Gastrocnemius medialis (tissue), 4 donors: ENCODE measurements at regions not wholly inside any gene's neighbourhood (a gene's known extent, or its start where the extent isn't known, plus 50 kb on each side); places are given as distances from the start of the nearest gene placed in this dataset.

Source experiments
- ATAC-seq, 2 donors: fragments of 150-250 bp; one replicate each; pipeline ENCODE4 v1.9.1; 2016
- DNase-seq, 2 donors: peaks; one replicate each; pipeline ENCODE4 v3.0.0-alpha.2; 2019
- H3K27ac ChIP-seq, 4 donors: fragments of 200-600 bp; sonication (generic); 1 replicate in 1 of 4; 2 replicates in 3 of 4; pipeline ENCODE4 v1.5.1; 2016 to 2018; ENCODE audit warnings: mild to moderate bottlenecking in 2 of 4, moderate library complexity in 1 of 4
- H3K27me3 ChIP-seq, 3 donors: fragments of 200-600 bp; sonication (generic) in 2 of 3; 1 replicate in 1 of 3; 2 replicates in 2 of 3; pipeline versions ENCODE4 v1.5.1 to v1.6.0; 2016 to 2019; ENCODE audit warnings: mild to moderate bottlenecking in 1 of 3, moderate library complexity in 1 of 3
- H3K36me3 ChIP-seq, 2 donors: fragments of 200-600 bp; sonication (generic) in 1 of 2; one replicate each; pipeline ENCODE4 v1.5.1; 2017 to 2018
- H3K4me1 ChIP-seq, 2 donors: fragments of 200-600 bp; sonication (generic) in 1 of 2; one replicate each; pipeline ENCODE4 v1.5.1; 2016 to 2017; ENCODE audit warnings: mild to moderate bottlenecking in 2 of 2
- H3K4me3 ChIP-seq, 4 donors: fragments of 200-600 bp; sonication (generic) in 3 of 4; 1 replicate in 1 of 4; 2 replicates in 3 of 4; pipeline ENCODE4 v1.5.1; 2016 to 2019; ENCODE audit warnings: mild to moderate bottlenecking in 2 of 4
- H3K9me3 ChIP-seq, 3 donors: fragments of 200-600 bp; sonication (generic) in 2 of 3; 1 replicate in 1 of 3; 2 replicates in 2 of 3; pipeline ENCODE4 v1.5.1; 2016 to 2019
- CTCF ChIP-seq, 5 experiments: fragments of 450-650 bp in 3 of 5; fragments of 200-600 bp in 2 of 5; sonication (generic) in 2 of 5; IDR thresholded peaks in 4 of 5; conservative IDR thresholded peaks in 1 of 5; 1 replicate in 4 of 5; 2 replicates in 1 of 5; pipeline ENCODE4 v1.5.1; 2016 to 2019; ENCODE audit warnings: antibody characterized with exemption in 5 of 5, mild to moderate bottlenecking in 3 of 5, moderate library complexity in 3 of 5
- POLR2A ChIP-seq, 2 donors: fragments of 450-650 bp; IDR thresholded peaks; one replicate each; pipeline ENCODE4 v1.6.1; 2017; ENCODE audit warnings: antibody characterized with exemption in 2 of 2, mild to moderate bottlenecking in 2 of 2, moderate library complexity in 2 of 2
- in situ Hi-C, 4 donors: fragments of 200-750 bp; cut with MboI; loops; one replicate each; pipeline versions ENCODE4 v1.15.0 to v1.8.0; 2017; ENCODE audit warnings: low sequenced_read_pairs in 4 of 4
- intact Hi-C: fragments of 100-400 bp; cut with DNase I; formaldehyde crosslinking; loops from one replicate; pipeline ENCODE4 v1.15.1; 2023; ENCODE audit warnings: low total_unique reads

GRCh38 chr14:86388216-86388615 lies 858.3 kb downstream of the FLRT2 start:
- Histone ChIP-seq H3K4me1 (no peaks in the 10 kb centered on the region), H3K27ac (no peak overlapping the region), H3K4me3 (no peak overlapping the region), H3K36me3 (no peaks in the 10 kb centered on the region), H3K9me3 (no peaks in the 10 kb centered on the region), H3K27me3 (no peaks in the 10 kb centered on the region)
- DNase-seq, result no peak
- no peak for ATAC-seq
- in situ Hi-C loops, result no loop called here
- no peak for TF ChIP-seq POLR2A (IDR thresholded peaks at IDR 0.05)
- intact Hi-C loops, result no loop called here

DNA sequence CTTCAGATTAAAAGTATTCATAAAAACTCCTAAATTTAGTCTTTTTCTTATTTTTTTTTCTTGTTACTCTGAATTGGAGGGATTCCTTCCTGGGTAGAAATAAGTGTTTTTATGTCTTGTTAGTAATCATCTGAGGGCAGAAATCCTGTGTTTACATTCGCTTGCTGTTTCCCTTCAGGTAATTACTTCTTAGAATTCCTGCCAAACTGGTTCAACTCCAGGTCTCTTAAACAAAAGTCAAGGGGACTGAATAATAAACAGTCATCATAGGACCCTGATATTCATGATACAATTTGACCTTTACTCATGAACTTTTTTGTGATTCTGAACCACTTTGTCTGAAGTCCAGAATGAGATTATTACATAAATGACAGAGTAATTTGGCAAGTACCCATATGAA lies 843.9 kb downstream of the FLRT2 start:
- no peaks in the 10 kb centered on the region for H3K9me3 ChIP-seq
- ATAC-seq (no peak), DNase-seq (no peak)
- no peaks in the 10 kb centered on the region for H3K4me1 ChIP-seq
- in situ Hi-C loops (no loop called here), intact Hi-C loops (no loop called here)
- H3K4me3 ChIP-seq, result no peak overlapping the region
- no peak overlapping the region for H3K27ac ChIP-seq
- no peaks in the 10 kb centered on the region for H3K36me3 ChIP-seq
- no peak for TF ChIP-seq CTCF (IDR thresholded peaks at IDR 0.05 in 4 of 5, conservative IDR thresholded peaks at IDR 0.05 in 1 of 5)
- TF ChIP-seq POLR2A (IDR thresholded peaks at IDR 0.05), result no peak
- no peaks in the 10 kb centered on the region for H3K27me3 ChIP-seq

- no peaks in the 10 kb centered on the region for H3K4me1 ChIP-seq
- no peaks in the 10 kb centered on the region for H3K36me3 ChIP-seq
- H3K9me3 ChIP-seq, result no peaks in the 10 kb centered on the region
- no peak overlapping the region for H3K4me3 ChIP-seq
- no peak for ATAC-seq
- no peak for DNase-seq
- H3K27me3 ChIP-seq, result no peaks in the 10 kb centered on the region
- TF ChIP-seq POLR2A (IDR thresholded peaks at IDR 0.05) (no peak), CTCF (IDR thresholded peaks at IDR 0.05 in 4 of 5, conservative IDR thresholded peaks at IDR 0.05 in 1 of 5) (no peak)
- intact Hi-C loops, result no loop called here
- in situ Hi-C loops, result no loop called here
- H3K27ac ChIP-seq, result no peak overlapping the region
Measured at GRCh38 chr14:86372402-86372801, 842.5 kb downstream of the FLRT2 start.

DNA sequence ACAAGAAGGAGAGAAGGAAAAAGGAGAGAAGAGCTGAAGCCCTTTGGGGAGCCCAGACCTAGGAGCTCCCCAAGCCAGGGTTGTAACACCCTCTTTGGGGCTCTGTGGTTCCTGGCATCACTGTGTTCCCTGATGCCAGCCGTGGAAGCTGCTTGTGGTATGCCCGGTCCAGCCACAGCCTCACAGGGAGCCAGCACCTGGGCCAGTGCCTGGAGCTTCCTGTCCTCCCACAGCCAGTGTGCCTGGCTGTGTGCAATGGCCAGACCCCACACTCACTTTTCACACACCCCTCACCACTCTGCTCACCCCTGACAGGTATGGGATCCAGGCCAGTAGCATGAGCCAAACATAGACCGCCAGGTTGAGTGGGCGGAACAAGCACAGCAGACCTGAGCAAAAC lies 834.7 kb downstream of the FLRT2 start:
- no peaks in the 10 kb centered on the region for H3K36me3 ChIP-seq
- H3K9me3 ChIP-seq, result no peaks in the 10 kb centered on the region
- ATAC-seq, result no peak
- intact Hi-C loops, result no loop called here
- no peaks in the 10 kb centered on the region for H3K4me1 ChIP-seq
- no peak overlapping the region for H3K27ac ChIP-seq
- no peak overlapping the region for H3K4me3 ChIP-seq
- no peak for TF ChIP-seq CTCF (IDR thresholded peaks at IDR 0.05 in 4 of 5, conservative IDR thresholded peaks at IDR 0.05 in 1 of 5)
- TF ChIP-seq POLR2A (IDR thresholded peaks at IDR 0.05), result no peak
- no peaks in the 10 kb centered on the region for H3K27me3 ChIP-seq
- in situ Hi-C loops, result no loop called here
- no peak for DNase-seq

GRCh38 chr14:86363576-86363975 lies 833.6 kb downstream of the FLRT2 start:
- in situ Hi-C loops, result no loop called here
- intact Hi-C loops, result no loop called here

More at GRCh38 chr14:86363576-86363975, 833.6 kb downstream of the FLRT2 start:
- Histone ChIP-seq H3K4me3 (no peak overlapping the region), H3K4me1 (no peaks in the 10 kb centered on the region), H3K9me3 (no peaks in the 10 kb centered on the region), H3K36me3 (no peaks in the 10 kb centered on the region), H3K27me3 (no peaks in the 10 kb centered on the region), H3K27ac (no peak overlapping the region)
- no peak for DNase-seq
- no peak for TF ChIP-seq CTCF (IDR thresholded peaks at IDR 0.05 in 4 of 5, conservative IDR thresholded peaks at IDR 0.05 in 1 of 5)
- no peak for TF ChIP-seq POLR2A (IDR thresholded peaks at IDR 0.05)
- ATAC-seq, result no peak
